ENCODE measurements at regions not wholly inside any gene's neighbourhood (a gene's known extent, or its start where the extent isn't known, plus 50 kb on each side); places are given as distances from the start of the nearest gene placed in this dataset.

- TF ChIP-seq CTCF (IDR thresholded peaks at IDR 0.05) (no peak), POLR2A (IDR thresholded peaks at IDR 0.05) (no peak)
These were observed 99.4 kb downstream of the TMEM215 start for GRCh38 chr9:32882705-32883104.
